PC-9 (cell line): ENCODE measurements at regions not wholly inside any gene's neighbourhood (a gene's known extent, or its start where the extent isn't known, plus 50 kb on each side); places are given as distances from the start of the nearest gene placed in this dataset.

Experiments
- BruUV-seq: library from RNA; stranded (reverse); fragments of 400-500 nt; replicated peaks from 2 replicates; lab custom pipeline; 2021; lab: Mats Ljungman, UMichigan
- CTCF ChIA-PET: fragments of 300-600 bp; sonication (Branson Sonifier 250); formaldehyde crosslinking; loops from one replicate; lab custom pipeline; 2022; ENCODE audit warnings: antibody characterized with exemption; lab: Charles Lee
- POLR2A ChIA-PET: fragments of 300-600 bp; sonication (Branson Sonifier 250); formaldehyde crosslinking; loops from one replicate; lab custom pipeline; 2022; ENCODE audit warnings: antibody characterized with exemption; ENCODE audit not compliant: unreplicated experiment; lab: Charles Lee
- DNase-seq, 2 experiments: peaks; one replicate each; pipeline versions ENCODE4 v3.0.0 to v3.0.0-alpha.2; 2015 to 2022; ENCODE audit warnings: mixed read lengths in 1 of 2
- H2AFZ ChIP-seq: fragments of 200-600 bp; sonication (generic); 2 replicates; pipeline ENCODE4 v1.8.1; 2017; ENCODE audit warnings: antibody characterized with exemption
- H3F3A ChIP-seq: fragments of 200-600 bp; sonication (generic); 2 replicates; pipeline ENCODE4 v1.8.1; 2017; ENCODE audit warnings: antibody characterized with exemption, mild to moderate bottlenecking, low read depth; ENCODE audit not compliant: insufficient read depth
- H3K27ac ChIP-seq: fragments of 200-600 bp; sonication (generic); 2 replicates; pipeline ENCODE4 v1.6.1; 2016; ENCODE audit warnings: mixed run types
- H3K27me3 ChIP-seq: fragments of 200-600 bp; sonication (generic); 2 replicates; pipeline ENCODE4 v1.6.1; 2016; ENCODE audit warnings: low read depth, mixed run types; ENCODE audit not compliant: insufficient read depth
- H3K36me3 ChIP-seq: fragments of 200-600 bp; sonication (generic); 2 replicates; pipeline ENCODE4 v1.6.1; 2016; ENCODE audit warnings: low read depth, mixed run types
- H3K4me1 ChIP-seq: fragments of 200-600 bp; sonication (generic); replicated peaks from 2 replicates; pipeline ENCODE4 v1.6.1; 2016; ENCODE audit warnings: mixed run types; ENCODE audit not compliant: insufficient read depth
- H3K4me2 ChIP-seq: fragments of 200-600 bp; sonication (generic); 2 replicates; pipeline ENCODE4 v1.6.1; 2017; ENCODE audit warnings: mixed run types
- H3K4me3 ChIP-seq: fragments of 200-600 bp; sonication (generic); 2 replicates; pipeline ENCODE4 v1.6.1; 2016; ENCODE audit warnings: mixed run types
- H3K79me2 ChIP-seq: fragments of 200-600 bp; sonication (generic); 2 replicates; pipeline ENCODE4 v1.6.1; 2017; ENCODE audit warnings: low read depth, mixed run types
- H3K9me2 ChIP-seq: fragments of 200-600 bp; sonication (generic); 2 replicates; pipeline ENCODE4 v1.8.1; 2017; ENCODE audit warnings: mild to moderate bottlenecking; ENCODE audit not compliant: insufficient read depth
- H3K9me3 ChIP-seq: fragments of 200-600 bp; sonication (generic); 2 replicates; pipeline ENCODE4 v1.8.1; 2016; ENCODE audit warnings: low read depth; ENCODE audit not compliant: insufficient read depth
- H4K20me1 ChIP-seq: fragments of 200-600 bp; sonication (generic); 2 replicates; pipeline ENCODE4 v1.8.1; 2017; ENCODE audit not compliant: insufficient read depth
- CTCF ChIP-seq: fragments of 200-600 bp; sonication (generic); conservative IDR thresholded peaks from 2 replicates; pipeline ENCODE4 v1.6.1; 2017; ENCODE audit warnings: mixed run types, antibody characterized with exemption, mild to moderate bottlenecking, moderate library complexity
- EZH2 ChIP-seq: fragments of 200-600 bp; sonication (generic); IDR thresholded peaks from 2 replicates; pipeline ENCODE4 v1.8.0; 2017; ENCODE audit warnings: antibody characterized with exemption, low read depth
- intact Hi-C: fragments of 100-400 bp; cut with micrococcal nuclease; formaldehyde crosslinking; loops from one replicate; pipeline ENCODE4 v1.10.0; 2022; ENCODE audit not compliant: unreplicated experiment

GRCh38 chr3:22966349-22966748, 236.8 kb upstream of the UBE2E2 start:
- no peak overlapping the region for H3K27ac ChIP-seq
- no peaks in the 10 kb centered on the region for H3K36me3 ChIP-seq
- CTCF ChIA-PET, result no interaction called here
- no TSS peak for BruUV-seq
- H3K4me3 ChIP-seq, result no peak overlapping the region
- no peaks in the 10 kb centered on the region for H3F3A ChIP-seq
- no peaks in the 10 kb centered on the region for H3K4me1 ChIP-seq
- no peak for DNase-seq
- intact Hi-C loops, result loop anchor here (10.0 kb wide), 1 partner anchor 882 kb away; no protein-coding TSS in a partner anchor
- no peak for TF ChIP-seq EZH2
- no peak for TF ChIP-seq CTCF
- no peak overlapping the region for H3K4me2 ChIP-seq
- H2AFZ ChIP-seq, result no peak overlapping the region
- POLR2A ChIA-PET, result no interaction called here
- no peaks in the 10 kb centered on the region for H3K9me3 ChIP-seq
- no peaks in the 10 kb centered on the region for H3K9me2 ChIP-seq
- peaks cover 7% of the 10 kb centered on the region; the same call in 1 of the 2 replicates for H3K27me3 ChIP-seq
- H3K79me2 ChIP-seq, result no peaks in the 10 kb centered on the region
- no peaks in the 10 kb centered on the region for H4K20me1 ChIP-seq

GRCh38 chr3:22969276-22969675, 233.9 kb upstream of the UBE2E2 start:
- Histone ChIP-seq H3F3A (no peaks in the 10 kb centered on the region), H3K9me3 (no peaks in the 10 kb centered on the region), H3K4me3 (no peak overlapping the region), H3K36me3 (no peaks in the 10 kb centered on the region), H3K4me2 (no peak overlapping the region), H3K79me2 (no peaks in the 10 kb centered on the region), H3K9me2 (no peaks in the 10 kb centered on the region), H3K27me3 (peaks cover 7% of the 10 kb centered on the region; the same call in 1 of the 2 replicates), H3K27ac (no peak overlapping the region), H4K20me1 (no peaks in the 10 kb centered on the region; the same call in 1 of the 2 replicates), H2AFZ (no peak overlapping the region), H3K4me1 (no peaks in the 10 kb centered on the region)
- BruUV-seq, result no TSS peak
- intact Hi-C loops, result loop anchor here (10.0 kb wide), 1 partner anchor 884 kb away; no protein-coding TSS in a partner anchor
- ChIA-PET POLR2A (no interaction called here), CTCF (no interaction called here)
- no peak for DNase-seq
- TF ChIP-seq CTCF (no peak), EZH2 (no peak)

- CTCF ChIA-PET, result interaction anchor here (0.7 kb wide), 1 partner anchor 1531 kb away, joined by 7 read pairs; no protein-coding TSS in a partner anchor
- Histone ChIP-seq H3K27ac (no peak overlapping the region), H3K4me1 (no peaks in the 10 kb centered on the region), H3K79me2 (no peaks in the 10 kb centered on the region), H2AFZ (no peak overlapping the region), H3K4me2 (no peak overlapping the region), H3F3A (no peaks in the 10 kb centered on the region), H3K36me3 (no peaks in the 10 kb centered on the region), H3K9me3 (no peaks in the 10 kb centered on the region), H3K4me3 (no peak overlapping the region), H3K9me2 (no peaks in the 10 kb centered on the region), H3K27me3 (peaks cover 7% of the 10 kb centered on the region; the same call in 1 of the 2 replicates), H4K20me1 (no peaks in the 10 kb centered on the region; the same call in 1 of the 2 replicates)
- intact Hi-C loops, result no loop called here
- TF ChIP-seq EZH2, result no peak
- TF ChIP-seq CTCF, result no peak
- DNase-seq, result no peak
- POLR2A ChIA-PET, result interaction anchor here (0.6 kb wide), 1 partner anchor 151 kb away, joined by 3 read pairs; no protein-coding TSS in a partner anchor
- BruUV-seq, result no TSS peak
Measured at GRCh38 chr3:22971497-22971896, 231.6 kb upstream of the UBE2E2 start.
